ENCODE measurements at regions not wholly inside any gene's neighbourhood (a gene's known extent, or its start where the extent isn't known, plus 50 kb on each side); places are given as distances from the start of the nearest gene placed in this dataset.
"Not testable (repeated sequence)": the region's sequence is repeated elsewhere in the genome, so short reads cannot be mapped to it uniquely, and the experiment has no call there.

DNA sequence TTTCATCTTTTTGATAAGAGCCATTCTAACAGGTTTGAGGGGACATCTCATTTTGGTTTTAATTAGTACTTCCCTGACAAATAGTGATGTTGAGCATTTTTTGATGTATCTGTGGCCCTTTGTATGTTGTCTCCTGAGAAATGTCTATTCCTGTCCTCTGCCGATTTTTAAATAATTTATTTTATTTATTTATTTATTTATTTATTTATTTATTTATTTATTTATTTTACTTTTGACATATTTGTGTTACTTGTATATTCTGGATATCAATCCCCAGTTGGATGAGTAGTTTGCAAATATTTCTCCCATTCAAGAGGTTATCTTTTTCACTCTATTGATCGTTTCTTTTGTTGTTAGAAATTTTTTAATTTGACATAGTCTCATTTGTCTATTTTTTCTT is 133.9 kb downstream of the OR4F15 start:
- TF ChIP-seq CTCF, POLR2A (IDR thresholded peaks at IDR 0.05): not testable (repeated sequence)

Measured in thyroid gland (tissue), 4 donors.